Fibroblast of the aortic adventitia (primary cell): ENCODE measurements at regions not wholly inside any gene's neighbourhood (a gene's known extent, or its start where the extent isn't known, plus 50 kb on each side); places are given as distances from the start of the nearest gene placed in this dataset.

Source experiments
- DNase-seq: peaks from one replicate; pipeline ENCODE4 v3.0.0-alpha.2; 2010; ENCODE audit warnings: low read depth
- H3K4me3 ChIP-seq: 2 replicates; pipeline ENCODE4 v1.5.1; 2011; ENCODE audit warnings: low read depth, mild to moderate bottlenecking, control low read depth, low read length, moderate library complexity
- TF ChIP-seq, protein P1 (sequence below): IDR thresholded peaks from 2 replicates; pipeline ENCODE4 v1.5.1; 2011; ENCODE audit warnings: mild to moderate bottlenecking, low read length, control low read depth, inconsistent platforms; ENCODE audit not compliant: insufficient read depth

DNA sequence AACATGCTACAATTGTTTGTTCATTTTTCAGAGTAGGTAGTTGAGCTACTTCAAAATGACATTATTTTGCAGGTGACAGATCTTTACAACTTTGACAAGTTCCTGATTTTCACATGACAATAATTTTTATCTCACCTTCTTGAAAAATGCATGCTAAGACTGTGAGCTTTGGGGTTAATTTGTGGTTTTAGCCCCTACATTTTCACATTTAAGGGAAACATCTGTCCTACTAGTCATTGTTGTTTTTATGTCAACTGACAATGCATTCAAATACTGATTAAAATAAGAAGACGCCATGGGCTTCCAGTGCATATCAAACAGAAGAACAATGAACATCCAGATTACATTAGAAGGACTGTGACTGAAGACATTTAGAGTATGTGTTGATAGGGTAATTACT lies 1470.8 kb upstream of the TENM4 start:
- DNase-seq: no peak
- TF ChIP-seq, protein P1, sequence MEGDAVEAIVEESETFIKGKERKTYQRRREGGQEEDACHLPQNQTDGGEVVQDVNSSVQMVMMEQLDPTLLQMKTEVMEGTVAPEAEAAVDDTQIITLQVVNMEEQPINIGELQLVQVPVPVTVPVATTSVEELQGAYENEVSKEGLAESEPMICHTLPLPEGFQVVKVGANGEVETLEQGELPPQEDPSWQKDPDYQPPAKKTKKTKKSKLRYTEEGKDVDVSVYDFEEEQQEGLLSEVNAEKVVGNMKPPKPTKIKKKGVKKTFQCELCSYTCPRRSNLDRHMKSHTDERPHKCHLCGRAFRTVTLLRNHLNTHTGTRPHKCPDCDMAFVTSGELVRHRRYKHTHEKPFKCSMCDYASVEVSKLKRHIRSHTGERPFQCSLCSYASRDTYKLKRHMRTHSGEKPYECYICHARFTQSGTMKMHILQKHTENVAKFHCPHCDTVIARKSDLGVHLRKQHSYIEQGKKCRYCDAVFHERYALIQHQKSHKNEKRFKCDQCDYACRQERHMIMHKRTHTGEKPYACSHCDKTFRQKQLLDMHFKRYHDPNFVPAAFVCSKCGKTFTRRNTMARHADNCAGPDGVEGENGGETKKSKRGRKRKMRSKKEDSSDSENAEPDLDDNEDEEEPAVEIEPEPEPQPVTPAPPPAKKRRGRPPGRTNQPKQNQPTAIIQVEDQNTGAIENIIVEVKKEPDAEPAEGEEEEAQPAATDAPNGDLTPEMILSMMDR: no peak
- H3K4me3 ChIP-seq: no peak overlapping the region

DNA sequence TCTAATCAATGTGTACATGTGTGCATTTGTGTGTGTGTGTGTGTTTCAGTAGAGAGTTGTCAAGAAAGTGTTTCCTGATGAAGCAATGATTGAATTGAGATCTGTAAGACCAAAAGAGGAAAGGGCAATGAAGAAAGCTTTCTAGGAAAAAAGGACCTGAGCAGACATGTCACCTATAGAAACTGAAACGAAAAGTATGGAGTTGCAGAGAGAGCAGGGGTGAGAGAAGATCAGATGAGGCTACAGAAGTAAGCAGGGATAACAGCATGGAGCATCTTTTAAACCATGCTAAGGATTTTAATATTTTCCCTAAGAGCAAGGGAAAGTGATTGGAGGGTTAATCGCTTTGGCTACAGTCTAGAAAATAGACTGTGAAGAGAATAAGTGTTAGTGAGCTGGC lies 1459.4 kb upstream of the TENM4 start:
- no peak for DNase-seq
- TF ChIP-seq, protein P1: no peak
- H3K4me3 ChIP-seq: no peak overlapping the region

DNA sequence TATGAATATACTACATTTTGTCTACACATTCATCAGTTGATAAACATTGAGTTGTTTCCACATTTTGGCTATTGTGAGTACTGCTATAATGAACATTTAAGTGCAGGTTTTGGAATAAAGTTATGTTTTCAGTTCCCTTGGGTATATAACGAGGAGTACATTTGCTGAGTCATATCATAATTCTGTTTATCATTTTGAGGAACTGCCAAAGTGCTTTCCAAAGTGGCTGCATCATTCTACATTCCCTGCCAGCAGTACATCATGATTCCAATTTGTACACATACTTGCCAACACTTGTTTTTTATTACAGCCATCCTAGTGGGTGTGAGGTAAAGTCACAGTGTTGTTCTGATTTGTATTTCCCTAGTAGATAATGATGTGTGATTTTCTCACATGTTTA lies 1458.6 kb upstream of the TENM4 start:
- no peak overlapping the region for H3K4me3 ChIP-seq
- peak; percentile 89 for DNase-seq
- TF ChIP-seq, protein P1: no peak

DNA sequence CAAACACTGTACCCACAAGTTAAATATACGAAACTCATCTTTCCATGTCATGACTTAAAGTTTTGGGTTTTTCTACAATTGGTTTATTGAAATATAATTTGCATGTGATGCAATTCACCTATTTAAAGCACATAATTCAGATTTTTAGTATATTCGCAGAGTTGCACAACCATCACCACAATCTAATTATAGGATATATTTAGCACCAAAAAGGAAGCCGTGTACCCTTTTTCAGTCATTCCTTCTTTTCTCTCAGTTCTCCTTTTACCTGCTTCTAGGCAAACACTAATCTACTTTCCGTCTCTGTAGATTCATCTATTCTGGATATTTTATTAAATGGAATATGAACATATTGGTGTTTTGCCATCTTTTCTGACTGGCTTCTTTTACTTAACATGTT lies 1458.1 kb upstream of the TENM4 start:
- no peak for DNase-seq
- no peak overlapping the region for H3K4me3 ChIP-seq
- TF ChIP-seq, protein P1: no peak

DNA sequence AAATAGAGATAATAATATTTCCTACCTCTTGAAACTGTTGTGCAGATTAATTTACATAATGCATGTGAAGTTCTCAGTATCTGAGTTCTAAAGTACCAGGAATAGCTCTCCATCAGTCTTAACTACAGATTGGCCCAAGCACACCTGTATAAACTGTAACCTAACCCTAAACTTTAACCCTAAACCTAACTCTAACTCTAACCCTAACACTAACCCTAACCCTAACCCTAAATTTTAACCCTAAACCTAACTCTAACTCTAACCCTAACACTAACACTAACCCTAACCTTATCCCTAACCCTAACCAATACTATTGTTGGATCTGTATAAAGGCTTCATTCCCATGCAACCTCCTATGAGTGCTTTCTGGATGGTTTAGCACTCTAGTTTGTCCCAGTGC lies 1445.9 kb upstream of the TENM4 start:
- no peak overlapping the region for H3K4me3 ChIP-seq
- DNase-seq: no peak
- TF ChIP-seq, protein P1: no peak

DNA sequence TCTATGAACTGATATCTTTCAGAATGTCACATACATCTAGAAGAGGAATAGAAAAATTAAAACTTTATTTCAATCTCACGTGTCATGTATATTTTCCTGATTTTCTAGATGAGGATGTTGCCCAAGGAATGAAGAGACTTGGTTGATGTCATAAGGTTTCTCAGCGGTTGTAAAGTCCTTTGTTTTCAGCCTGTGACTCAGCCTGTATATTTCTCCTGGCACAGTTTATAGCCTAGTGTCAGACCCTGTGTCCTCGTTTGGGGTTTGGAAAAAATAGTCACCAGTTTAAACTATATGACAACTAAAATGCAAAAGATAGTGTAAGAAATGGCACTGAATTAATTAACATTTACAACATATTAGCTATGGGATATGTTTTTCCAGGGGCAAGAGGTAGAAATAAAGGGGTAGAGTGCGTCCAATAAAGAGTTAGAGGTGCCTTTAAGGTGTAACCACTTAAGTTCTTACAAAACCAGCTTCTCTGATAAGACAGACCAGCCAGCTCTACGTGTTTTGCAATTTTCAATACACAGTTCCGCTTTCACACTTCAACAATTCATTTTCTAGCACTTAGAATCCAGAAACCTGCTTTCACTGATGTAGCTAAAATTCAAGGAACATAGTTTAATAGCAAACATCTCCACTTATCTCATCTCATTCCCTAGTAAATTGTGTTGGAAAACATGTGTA lies 1432.6 kb upstream of the TENM4 start:
- no peak overlapping the region for H3K4me3 ChIP-seq
- TF ChIP-seq, protein P1: no peak
- DNase-seq: peak; percentile 63
